Sigmoid colon (tissue), 4 donors: ENCODE measurements at regions not wholly inside any gene's neighbourhood (a gene's known extent, or its start where the extent isn't known, plus 50 kb on each side); places are given as distances from the start of the nearest gene placed in this dataset.

Experiments used
- POLR2A ChIP-seq, 2 donors: fragments of 450-650 bp; IDR thresholded peaks; one replicate each; pipeline ENCODE4 v1.6.1; 2016; ENCODE audit warnings: antibody characterized with exemption in 2 of 2, mild to moderate bottlenecking in 2 of 2, moderate library complexity in 2 of 2
- POLR2AphosphoS5 ChIP-seq, 4 donors: sonication (generic); formaldehyde crosslinking; IDR thresholded peaks; one replicate each; pipeline ENCODE4 v1.6.1; 2017; ENCODE audit warnings: antibody characterized with exemption in 4 of 4
- TF ChIP-seq, protein P1 (sequence below), 4 experiments: fragments of 450-650 bp in 3 of 4; fragments of 200-600 bp in 1 of 4; IDR thresholded peaks; one replicate each; pipeline ENCODE4 v1.5.1; 2016 to 2019; ENCODE audit warnings: antibody characterized with exemption in 4 of 4, mild to moderate bottlenecking in 3 of 4, moderate library complexity in 2 of 4

DNA sequence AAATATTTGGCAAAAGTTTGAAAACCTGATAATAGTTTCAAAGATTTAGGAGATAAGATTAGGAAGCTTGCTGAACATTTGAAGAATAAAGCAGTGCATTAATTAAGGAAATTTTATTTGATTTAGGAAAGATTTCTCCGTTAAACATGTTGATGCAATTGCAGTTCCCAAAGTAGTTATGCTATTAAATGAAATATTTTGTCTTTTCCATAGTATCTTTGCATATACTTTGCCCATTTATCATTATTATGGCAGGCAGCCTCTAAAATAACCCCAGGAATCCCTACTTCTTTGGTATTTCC is 136.5 kb downstream of the MREG start:
- TF ChIP-seq, protein P1, sequence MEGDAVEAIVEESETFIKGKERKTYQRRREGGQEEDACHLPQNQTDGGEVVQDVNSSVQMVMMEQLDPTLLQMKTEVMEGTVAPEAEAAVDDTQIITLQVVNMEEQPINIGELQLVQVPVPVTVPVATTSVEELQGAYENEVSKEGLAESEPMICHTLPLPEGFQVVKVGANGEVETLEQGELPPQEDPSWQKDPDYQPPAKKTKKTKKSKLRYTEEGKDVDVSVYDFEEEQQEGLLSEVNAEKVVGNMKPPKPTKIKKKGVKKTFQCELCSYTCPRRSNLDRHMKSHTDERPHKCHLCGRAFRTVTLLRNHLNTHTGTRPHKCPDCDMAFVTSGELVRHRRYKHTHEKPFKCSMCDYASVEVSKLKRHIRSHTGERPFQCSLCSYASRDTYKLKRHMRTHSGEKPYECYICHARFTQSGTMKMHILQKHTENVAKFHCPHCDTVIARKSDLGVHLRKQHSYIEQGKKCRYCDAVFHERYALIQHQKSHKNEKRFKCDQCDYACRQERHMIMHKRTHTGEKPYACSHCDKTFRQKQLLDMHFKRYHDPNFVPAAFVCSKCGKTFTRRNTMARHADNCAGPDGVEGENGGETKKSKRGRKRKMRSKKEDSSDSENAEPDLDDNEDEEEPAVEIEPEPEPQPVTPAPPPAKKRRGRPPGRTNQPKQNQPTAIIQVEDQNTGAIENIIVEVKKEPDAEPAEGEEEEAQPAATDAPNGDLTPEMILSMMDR (IDR thresholded peaks at IDR 0.05): no peak
- TF ChIP-seq POLR2AphosphoS5 (IDR thresholded peaks at IDR 0.05): no peak
- no peak for TF ChIP-seq POLR2A (IDR thresholded peaks at IDR 0.05)
